A673 (cell line): ENCODE measurements at regions not wholly inside any gene's neighbourhood (a gene's known extent, or its start where the extent isn't known, plus 50 kb on each side); places are given as distances from the start of the nearest gene placed in this dataset.
"Not testable (repeated sequence)": the region's sequence is repeated elsewhere in the genome, so short reads cannot be mapped to it uniquely, and the experiment has no call there.

ENCODE experiments used
- BruUV-seq: library from RNA; stranded (reverse); fragments of 400-500 nt; replicated peaks from 2 replicates; lab custom pipeline; 2021; lab: Mats Ljungman, UMichigan
- CTCF ChIA-PET: fragments of 300-600 bp; sonication (Branson Sonifier 250); formaldehyde crosslinking; loops from one replicate; lab custom pipeline; 2022; ENCODE audit warnings: antibody characterized with exemption; lab: Charles Lee
- POLR2A ChIA-PET: fragments of 300-600 bp; sonication (Branson Sonifier 250); formaldehyde crosslinking; loops from one replicate; lab custom pipeline; 2022; ENCODE audit warnings: antibody characterized with exemption; ENCODE audit not compliant: low non-redundant PET; lab: Charles Lee
- DNase-seq: peaks from one replicate; pipeline ENCODE4 v3.0.0-alpha.2; 2015; ENCODE audit warnings: low spot score
- H3K27ac ChIP-seq: fragments of 200-600 bp; sonication (generic); 2 replicates; pipeline ENCODE4 v1.5.1; 2016; ENCODE audit warnings: mixed run types, low read depth, mild to moderate bottlenecking, mixed read lengths, antibody characterized with exemption, low read length; ENCODE audit not compliant: poor library complexity, severe bottlenecking
- H3K27me3 ChIP-seq: fragments of 200-600 bp; sonication (generic); replicated peaks from 2 replicates; pipeline ENCODE4 v1.6.1; 2017; ENCODE audit warnings: mixed run types, low read depth, mild to moderate bottlenecking, mixed read lengths, antibody characterized with exemption, low read length; ENCODE audit not compliant: insufficient read depth, poor library complexity
- H3K36me3 ChIP-seq: fragments of 200-600 bp; sonication (generic); 2 replicates; pipeline ENCODE4 v1.6.1; 2016; ENCODE audit warnings: mixed run types, mild to moderate bottlenecking, mixed read lengths, antibody characterized with exemption, low read length; ENCODE audit not compliant: insufficient read depth, poor library complexity, severe bottlenecking
- H3K4me1 ChIP-seq: fragments of 200-600 bp; sonication (generic); 2 replicates; pipeline ENCODE4 v1.6.1; 2017; ENCODE audit warnings: mixed run types, mild to moderate bottlenecking, mixed read lengths, antibody characterized with exemption, low read length; ENCODE audit not compliant: insufficient read depth, poor library complexity, severe bottlenecking
- H3K4me3 ChIP-seq: fragments of 200-600 bp; sonication (generic); 2 replicates; pipeline ENCODE4 v1.5.1; 2016; ENCODE audit warnings: low read depth, mixed run types, mild to moderate bottlenecking, mixed read lengths, low read length; ENCODE audit not compliant: poor library complexity, severe bottlenecking
- H3K9me3 ChIP-seq: fragments of 200-600 bp; sonication (generic); 2 replicates; pipeline ENCODE4 v1.6.1; 2016; ENCODE audit warnings: mixed run types, low read depth, mild to moderate bottlenecking, mixed read lengths, antibody characterized with exemption, low read length; ENCODE audit not compliant: poor library complexity, severe bottlenecking
- CTCF ChIP-seq: fragments of 300-800, 200-600 bp; sonication (generic); conservative IDR thresholded peaks from 2 replicates; pipeline ENCODE4 v1.5.1; 2017; ENCODE audit warnings: low read depth, mild to moderate bottlenecking, antibody characterized with exemption, low read length, moderate library complexity, mixed read lengths
- EZH2 ChIP-seq: fragments of 200-600 bp; sonication (generic); IDR thresholded peaks from 2 replicates; pipeline ENCODE4 v1.6.1; 2017; ENCODE audit warnings: borderline replicate concordance, low read depth, mild to moderate bottlenecking, mixed read lengths, antibody characterized with exemption, low read length; ENCODE audit not compliant: poor library complexity, severe bottlenecking
- intact Hi-C: fragments of 100-400 bp; cut with micrococcal nuclease; formaldehyde crosslinking; loops from one replicate; pipeline ENCODE4 v1.10.0; 2022; ENCODE audit not compliant: unreplicated experiment

DNA sequence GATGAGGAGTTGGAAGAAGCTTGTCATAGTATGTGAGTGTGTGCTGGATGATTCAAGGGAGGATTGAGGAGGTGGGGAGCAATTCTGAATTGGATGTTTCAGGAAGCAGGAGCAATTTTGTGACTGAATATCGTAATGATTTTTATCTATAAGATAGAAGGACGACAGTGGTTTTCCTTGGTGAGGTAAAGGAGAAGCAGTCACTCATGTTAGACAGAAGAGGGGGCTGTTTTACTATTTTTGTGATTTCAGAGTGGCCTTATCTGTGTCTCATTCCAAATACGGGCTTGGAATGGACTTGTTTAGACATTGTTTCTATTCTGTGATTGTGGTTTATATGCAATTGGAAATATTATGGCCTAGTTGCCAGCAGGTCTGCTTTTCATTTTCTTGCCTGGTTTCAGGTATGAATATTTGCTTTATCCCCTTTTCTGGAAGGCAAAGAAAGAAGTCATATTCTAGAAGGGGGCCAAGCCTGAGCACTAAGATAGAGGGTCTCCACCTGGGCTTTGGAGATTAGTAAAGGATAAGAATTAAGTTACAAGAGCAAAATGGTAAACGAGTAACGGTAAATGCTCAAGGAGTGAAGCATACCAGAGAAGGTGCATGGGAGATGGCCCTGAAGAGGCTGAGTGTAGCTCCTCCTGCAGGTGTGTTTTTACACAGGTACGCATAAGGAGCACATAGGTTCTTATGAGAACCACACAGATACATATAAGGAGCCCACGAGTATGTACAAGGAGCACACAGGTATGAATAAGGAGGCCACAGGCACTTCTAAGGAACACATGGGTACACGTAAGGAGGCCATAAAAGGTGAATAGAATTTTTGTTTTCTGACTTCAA is 124.6 kb upstream of the KCNAB1 start:
- CTCF ChIA-PET, result no interaction called here
- intact Hi-C loops, result loop anchor here (5.0 kb wide), 3 partner anchors 152 to 1207 kb away; no protein-coding TSS in a partner anchor
- H3K4me3 ChIP-seq, result no peak overlapping the region
- no peaks in the 10 kb centered on the region for H3K4me1 ChIP-seq
- TF ChIP-seq EZH2 (no peak), CTCF (peak; percentile 69)
- no peaks in the 10 kb centered on the region for H3K36me3 ChIP-seq
- BruUV-seq, result no TSS peak
- no peaks in the 10 kb centered on the region for H3K27me3 ChIP-seq
- H3K9me3 ChIP-seq, result no peaks in the 10 kb centered on the region
- POLR2A ChIA-PET, result no interaction called here
- H3K27ac ChIP-seq, result no peak overlapping the region
- DNase-seq, result peak; percentile 65

DNA sequence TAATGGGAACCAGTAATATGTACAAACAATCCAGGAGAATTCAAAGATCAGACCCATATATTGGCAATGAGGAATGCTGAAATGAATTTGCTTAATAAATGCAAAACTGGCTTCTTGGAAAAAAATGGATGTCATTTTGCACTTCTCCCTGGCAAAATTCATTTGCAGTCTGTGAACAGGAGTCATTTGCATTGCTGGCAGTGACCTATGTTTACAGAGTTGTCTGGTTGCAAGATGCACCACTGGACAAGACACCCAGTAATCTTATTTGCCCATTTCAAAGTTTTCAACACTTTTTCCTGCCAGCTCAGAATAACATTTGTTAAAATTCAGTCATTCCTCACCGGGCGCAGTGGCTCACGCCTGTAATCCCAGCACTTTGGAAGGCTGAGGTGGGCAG is 123.5 kb upstream of the KCNAB1 start:
- H3K4me1 ChIP-seq, result no peaks in the 10 kb centered on the region
- TF ChIP-seq EZH2, result no peak
- no peak for TF ChIP-seq CTCF
- ChIA-PET POLR2A (interaction anchor here (0.6 kb wide), 1 partner anchor 486 kb away, joined by 3 read pairs; no protein-coding TSS in a partner anchor), CTCF (no interaction called here)
- H3K4me3 ChIP-seq, result no peak overlapping the region
- no TSS peak for BruUV-seq
- H3K27me3 ChIP-seq, result no peaks in the 10 kb centered on the region
- intact Hi-C loops, result loop anchor here (5.0 kb wide), 3 partner anchors 150 to 1205 kb away; no protein-coding TSS in a partner anchor
- H3K9me3 ChIP-seq, result no peaks in the 10 kb centered on the region
- no peak overlapping the region for H3K27ac ChIP-seq
- no peaks in the 10 kb centered on the region for H3K36me3 ChIP-seq
- DNase-seq, result no peak

DNA sequence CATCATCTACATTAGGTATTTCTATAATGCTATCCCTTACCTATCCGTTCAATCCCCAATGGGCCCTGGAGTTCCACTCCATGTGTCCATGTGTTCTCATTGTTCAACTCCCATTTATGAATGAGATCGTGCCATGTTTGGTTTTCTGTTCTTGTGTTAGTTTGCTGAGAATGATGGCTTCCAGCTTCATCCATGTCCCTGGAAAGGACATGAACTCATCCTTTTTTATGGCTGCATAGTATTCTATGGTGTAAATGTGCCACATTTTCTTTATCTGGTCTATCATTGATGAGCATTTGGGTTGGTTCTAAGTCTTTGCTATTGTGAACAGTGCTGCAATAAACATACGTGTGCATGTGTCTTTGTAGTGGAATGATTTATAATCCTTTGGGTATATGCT is 122.2 kb upstream of the KCNAB1 start:
- BruUV-seq, H3K36me3 ChIP-seq, H3K9me3 ChIP-seq, H3K4me3 ChIP-seq, H3K27me3 ChIP-seq, H3K4me1 ChIP-seq, CTCF ChIA-PET, DNase-seq, POLR2A ChIA-PET, H3K27ac ChIP-seq: not testable (repeated sequence)
- intact Hi-C loops, result loop anchor here (5.0 kb wide), 3 partner anchors 149 to 1204 kb away; no protein-coding TSS in a partner anchor
